OCI-M1 (cell line): ENCODE measurements at regions not wholly inside any gene's neighbourhood (a gene's known extent, or its start where the extent isn't known, plus 50 kb on each side); places are given as distances from the start of the nearest gene placed in this dataset.
A peak's percentile ranks its signal among the peaks of the same experiment; 100 is the strongest.
"Not testable (repeated sequence)": the region's sequence is repeated elsewhere in the genome, so short reads cannot be mapped to it uniquely, and the experiment has no call there.

Source experiments
- DNase-seq: peaks from one replicate; lab custom pipeline; 2025; lab: John Stamatoyannopoulos, UW

DNA sequence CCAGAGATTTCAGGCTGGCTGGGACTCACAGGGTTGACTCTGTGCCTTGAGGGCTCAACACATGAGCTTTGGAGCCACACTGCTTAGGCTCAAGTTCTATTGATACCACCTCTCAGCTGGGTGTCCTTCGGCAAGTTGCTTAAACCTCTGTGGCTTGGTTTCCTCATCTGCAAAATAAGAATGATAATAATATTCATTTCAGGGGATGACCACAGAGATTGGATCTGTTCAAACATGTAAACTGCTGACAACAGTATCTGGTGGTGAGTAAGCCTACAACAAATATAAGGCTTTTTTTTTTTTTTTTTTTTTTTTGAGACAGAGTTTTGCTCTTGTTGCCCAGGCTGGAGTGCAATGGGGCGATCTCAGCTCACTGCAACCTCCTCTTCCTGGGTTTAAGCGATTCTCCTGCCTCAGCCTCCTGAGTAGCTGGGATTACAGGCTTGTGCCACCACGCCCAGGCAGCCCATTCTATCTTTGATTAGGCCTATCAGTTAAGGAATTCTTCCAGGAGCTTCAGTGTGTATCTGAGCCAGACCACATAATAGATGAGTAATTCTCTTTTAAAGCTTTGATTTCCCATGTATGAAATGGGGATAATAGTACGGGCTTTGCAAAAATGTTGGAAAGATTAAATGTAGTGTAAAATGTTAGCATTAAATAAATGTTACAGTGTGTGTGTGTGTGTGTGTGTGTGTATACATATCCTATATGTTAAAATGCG, 437.6 kb downstream of the PRDM2 start:
- no peak for DNase-seq

GRCh38 chr1:14138135-14138506, 438.1 kb downstream of the PRDM2 start:
- DNase-seq = no peak

DNA sequence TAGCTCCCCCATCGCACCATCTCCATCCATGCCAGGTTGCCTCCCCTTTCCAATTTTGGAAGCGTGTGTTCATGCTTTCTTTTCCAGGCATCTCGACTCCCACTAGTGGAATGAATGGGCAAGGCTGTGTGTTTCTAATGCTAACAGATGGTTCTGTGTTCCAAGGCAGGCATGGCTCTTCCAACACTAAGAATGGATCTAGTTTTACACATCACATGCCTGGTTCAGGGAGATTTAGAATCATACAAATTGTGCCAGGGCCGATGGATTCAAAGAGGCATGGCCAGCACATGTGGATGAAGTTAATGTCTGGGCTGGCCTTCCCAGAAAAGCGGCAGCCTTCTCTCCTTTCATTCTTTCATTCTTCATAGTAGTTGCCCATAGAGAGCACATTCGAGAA, 438.7 kb downstream of the PRDM2 start:
- no peak for DNase-seq

- no peak for DNase-seq
These were observed 440.9 kb downstream of the PRDM2 start for GRCh38 chr1:14140831-14141401.

DNA sequence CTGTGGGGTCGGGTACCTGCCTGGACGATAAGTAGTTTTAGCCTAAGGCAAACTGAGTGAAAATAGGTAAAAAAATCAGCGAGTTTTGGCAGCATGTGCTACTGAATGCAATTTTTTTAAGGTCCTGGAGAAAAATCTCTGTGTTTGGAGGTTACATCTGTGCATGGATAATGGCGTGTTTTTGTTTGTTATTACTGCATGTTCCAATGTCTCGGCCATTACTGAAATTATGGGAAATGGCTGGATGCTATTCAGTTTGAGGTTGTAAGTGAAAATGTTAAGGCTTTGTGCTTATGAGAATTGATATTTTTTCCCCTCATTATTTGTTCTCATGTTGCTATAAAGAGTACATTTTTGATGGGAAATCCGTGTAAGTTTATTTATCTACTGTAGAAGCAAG, 441.7 kb downstream of the PRDM2 start:
- DNase-seq = no peak

DNA sequence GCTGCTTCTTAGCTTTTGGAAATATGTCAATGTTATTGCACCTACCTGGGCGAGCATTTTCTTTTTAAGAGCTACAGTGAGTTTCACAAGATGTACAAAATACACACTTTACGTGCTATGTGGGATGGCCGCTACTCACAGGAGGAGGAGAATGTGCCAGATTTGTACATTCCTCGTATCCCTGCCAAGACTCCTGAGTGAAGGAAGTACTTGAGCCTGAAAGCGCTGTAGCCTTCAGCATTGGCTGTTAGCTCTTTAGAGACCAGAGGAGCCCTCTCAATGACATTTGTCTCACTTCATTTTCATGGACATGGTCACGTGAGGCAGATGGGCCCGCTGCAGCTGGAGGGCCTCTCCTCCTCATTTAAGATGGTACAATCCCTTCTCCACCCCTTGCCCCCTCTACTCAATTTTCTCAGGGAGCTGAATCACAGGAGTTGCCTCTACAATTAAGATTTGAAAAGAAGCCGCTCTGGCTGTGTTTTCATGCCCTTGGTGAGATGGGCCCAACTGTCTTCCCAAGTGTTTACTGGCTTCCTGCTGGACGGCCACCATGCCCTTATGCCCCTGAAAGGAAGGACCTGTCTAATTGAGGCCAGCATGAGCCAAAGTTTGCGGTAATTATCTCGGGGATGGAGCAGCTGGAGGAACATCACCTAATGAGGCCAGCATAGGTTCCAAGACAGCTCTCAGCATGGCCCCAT, 442.6 kb downstream of the PRDM2 start:
- DNase-seq = no peak

GRCh38 chr1:14143777-14144176, 443.8 kb downstream of the PRDM2 start:
- no peak for DNase-seq

DNA sequence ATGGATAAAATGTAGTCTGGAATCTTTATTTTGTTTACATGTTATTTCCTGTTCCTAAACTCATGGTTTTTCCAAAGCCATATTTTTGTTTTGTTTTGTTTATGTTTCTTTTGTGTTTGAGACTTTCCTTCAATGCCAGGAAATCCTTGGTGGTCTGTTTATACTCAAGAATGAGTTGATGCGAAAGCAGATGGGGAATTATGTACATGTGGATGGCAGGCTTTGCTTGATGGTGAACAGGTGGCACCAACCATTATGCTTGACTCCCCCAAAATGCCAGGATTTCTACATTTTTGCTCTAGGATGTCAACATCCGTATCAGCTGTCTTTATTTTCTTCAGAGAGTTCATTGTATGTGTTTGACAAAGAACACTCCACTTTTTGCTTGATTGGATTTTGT, 448.5 kb downstream of the PRDM2 start:
- DNase-seq = no peak

DNA sequence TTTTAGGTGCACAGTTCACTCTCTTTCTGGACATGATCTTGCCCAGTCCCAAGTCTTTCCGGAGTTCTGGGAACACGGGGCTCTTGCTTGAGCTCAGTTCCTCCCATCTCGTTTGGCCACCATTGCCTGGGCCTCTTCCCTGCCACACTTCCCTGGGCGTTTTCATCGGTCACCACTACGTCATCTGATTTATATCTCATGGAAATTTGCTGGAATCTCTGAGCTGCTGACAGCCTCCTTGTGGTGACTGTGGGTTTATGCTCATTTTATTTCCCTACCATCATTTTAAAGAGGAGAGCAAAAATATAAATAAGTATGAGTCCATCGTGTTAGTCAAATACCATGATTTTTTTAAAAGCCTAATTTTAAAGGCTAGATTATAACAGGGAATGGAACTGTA, 449.1 kb upstream of the KAZN start:
- peak; percentile 23 for DNase-seq

DNA sequence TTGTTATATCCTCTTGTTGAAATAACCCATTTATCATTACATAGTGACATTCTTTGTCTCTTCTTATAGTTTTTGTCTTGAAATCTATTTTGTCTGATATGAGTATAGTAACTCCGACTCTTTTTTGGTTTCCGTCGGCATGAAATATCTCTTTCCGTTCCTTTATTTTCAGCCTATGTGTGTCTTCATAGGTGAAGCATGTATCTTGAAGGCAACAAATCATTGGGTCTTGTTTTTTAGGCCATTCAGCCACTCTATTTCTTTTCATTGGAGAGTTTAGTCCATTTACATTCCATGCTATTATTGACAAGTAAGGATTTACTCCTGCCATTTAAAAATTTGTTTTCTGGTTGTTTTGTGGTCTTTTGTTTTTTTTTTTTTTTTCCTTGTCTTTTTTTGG, 441.9 kb upstream of the KAZN start:
- DNase-seq = no peak

- DNase-seq = no peak
These were observed 437.7 kb upstream of the KAZN start for GRCh38 chr1:14160781-14161180.

- DNase-seq = no peak
These were observed 435.2 kb upstream of the KAZN start for GRCh38 chr1:14163246-14163645.

DNA sequence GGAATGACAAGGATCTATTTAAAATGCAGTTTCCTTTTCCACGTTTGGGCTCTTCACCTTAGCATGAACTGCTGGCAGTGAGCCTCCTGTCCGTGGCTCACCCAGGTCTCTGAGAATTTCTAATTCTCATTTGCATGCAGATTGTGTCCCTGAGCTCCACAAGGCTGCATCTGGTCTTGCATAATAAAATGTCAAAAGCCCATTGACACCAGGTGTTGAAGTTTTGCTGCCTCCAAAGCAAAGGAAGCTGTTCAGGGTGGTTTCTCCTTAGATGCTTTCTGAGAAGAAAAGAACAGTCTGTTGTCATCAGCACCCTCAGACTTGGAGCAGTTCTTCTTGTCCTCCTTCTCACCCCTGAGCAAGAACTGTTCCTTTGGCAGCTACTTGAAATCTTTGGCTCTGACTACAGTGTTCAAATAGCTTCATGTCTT, 433.1 kb upstream of the KAZN start:
- DNase-seq = no peak

GRCh38 chr1:14167884-14168283, 430.6 kb upstream of the KAZN start:
- DNase-seq = no peak

DNA sequence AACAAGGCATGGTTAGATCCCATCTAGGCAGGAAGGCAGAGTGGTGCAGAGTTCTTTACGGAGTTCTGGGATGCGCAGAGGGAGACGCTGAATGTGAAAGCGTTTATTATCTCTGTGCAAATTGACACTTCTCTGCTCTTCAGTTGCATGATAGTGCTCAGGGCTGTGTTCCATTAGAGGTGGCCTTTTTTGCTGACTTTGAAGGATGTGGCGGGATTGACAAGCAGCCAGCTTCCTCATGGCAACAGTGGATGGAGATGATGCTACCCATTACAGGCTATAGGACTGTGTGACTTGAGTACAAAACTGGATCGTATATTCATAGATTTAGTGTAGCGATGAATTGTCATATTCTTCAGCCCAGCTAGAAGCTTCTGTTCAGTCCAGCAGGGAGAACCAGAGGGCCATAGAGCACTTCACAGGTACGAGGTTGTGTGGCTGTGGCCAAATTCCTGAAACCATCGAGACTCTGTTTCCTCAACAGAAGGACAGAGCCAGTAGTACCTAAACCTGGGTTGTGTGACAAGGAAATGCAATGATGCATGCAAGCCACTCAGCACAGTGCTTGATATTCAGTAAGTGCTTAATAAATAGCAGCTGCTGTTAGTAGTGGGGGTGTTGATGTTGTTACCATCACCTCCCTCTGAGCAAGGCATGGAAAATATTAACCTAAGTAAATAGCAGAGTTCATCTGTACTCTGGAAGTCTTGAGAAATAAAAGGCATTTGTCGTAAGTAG, 430.0 kb upstream of the KAZN start:
- no peak for DNase-seq

GRCh38 chr1:14173598-14173997, 424.9 kb upstream of the KAZN start:
- DNase-seq = no peak

- DNase-seq = not testable (repeated sequence)
These were observed 420.6 kb upstream of the KAZN start for GRCh38 chr1:14177866-14178265.

GRCh38 chr1:14180738-14181137, 417.7 kb upstream of the KAZN start:
- DNase-seq = no peak

GRCh38 chr1:14181191-14181795, 417.2 kb upstream of the KAZN start:
- no peak for DNase-seq

DNA sequence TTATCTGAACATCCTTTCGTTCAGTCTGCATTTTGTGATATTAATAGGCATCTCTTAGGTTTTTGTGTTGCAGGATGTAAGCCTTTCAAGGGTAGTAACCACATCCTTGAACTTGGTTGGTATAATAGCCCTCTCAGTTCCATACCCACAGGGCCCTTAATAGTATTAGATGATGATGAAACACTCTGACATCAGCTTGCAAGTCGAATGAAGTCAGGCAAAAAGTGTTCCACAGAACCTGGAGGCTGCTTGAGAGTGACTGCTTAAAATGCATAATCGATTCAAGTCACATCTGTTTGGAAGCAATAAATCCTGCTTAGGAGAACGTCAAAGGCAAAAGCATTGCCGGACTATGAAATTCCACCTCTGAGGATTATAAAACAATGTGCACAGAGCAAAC, 415.6 kb upstream of the KAZN start:
- DNase-seq = peak; percentile 0

DNA sequence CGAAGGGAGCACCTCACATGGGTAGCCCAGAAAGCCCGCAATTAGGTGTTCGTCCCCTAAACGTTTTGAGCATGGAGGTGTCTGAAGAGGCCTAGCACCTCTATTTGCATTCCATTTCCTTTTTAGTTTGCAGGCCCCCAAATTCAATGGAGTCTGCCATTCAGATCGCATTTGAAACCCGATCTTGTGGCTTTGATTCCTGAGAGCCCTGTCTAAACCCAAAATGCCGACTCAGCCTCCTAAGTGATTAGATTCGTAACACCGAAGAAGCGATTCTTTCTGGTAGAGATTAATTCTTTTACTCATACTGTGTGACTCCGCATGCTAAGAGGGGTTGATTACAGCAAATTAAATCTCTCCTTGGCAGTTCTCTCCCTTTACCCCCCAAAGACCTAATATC, 415.2 kb upstream of the KAZN start:
- no peak for DNase-seq

- no peak for DNase-seq
These were observed 414.0 kb upstream of the KAZN start for GRCh38 chr1:14184454-14184853.
